ENCODE measurements at regions not wholly inside any gene's neighbourhood (a gene's known extent, or its start where the extent isn't known, plus 50 kb on each side); places are given as distances from the start of the nearest gene placed in this dataset.

DNA sequence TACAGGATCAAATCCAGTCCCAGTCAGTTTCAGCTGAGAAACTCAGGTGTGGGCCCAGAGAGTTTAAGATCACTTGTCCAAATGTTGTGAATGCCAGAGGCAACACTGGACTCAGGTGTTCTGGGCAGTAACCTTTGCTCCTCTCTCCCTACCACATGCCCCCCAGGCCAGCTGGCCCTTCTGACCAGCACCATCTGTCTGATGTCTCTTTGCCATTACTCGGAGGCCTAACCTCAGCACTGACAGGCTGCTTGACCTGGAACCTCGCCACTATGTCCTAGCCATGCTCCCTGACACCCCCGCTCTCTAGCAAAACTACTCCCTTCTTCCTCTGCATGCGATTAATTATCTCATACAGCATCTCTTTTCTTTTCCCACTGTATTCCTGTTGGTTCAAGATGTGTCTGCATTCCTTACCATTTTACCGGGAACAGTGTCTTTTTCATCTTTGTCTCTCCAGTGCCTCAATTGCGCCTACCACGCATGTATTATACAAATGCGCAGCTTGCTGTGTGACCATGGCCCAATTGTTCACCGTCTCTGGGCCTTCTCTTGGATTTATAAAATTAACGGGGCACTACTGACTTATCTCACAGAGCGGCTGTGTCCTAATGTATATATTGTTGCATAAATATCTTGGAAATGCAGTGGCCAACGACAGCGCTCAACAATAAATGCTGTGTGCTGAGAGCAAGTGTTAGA lies 159.5 kb upstream of the IRF2BP2 start:
- no peak for TF ChIP-seq POLR2A (IDR thresholded peaks at IDR 0.05)
- TF ChIP-seq POLR2AphosphoS5 (IDR thresholded peaks at IDR 0.05) = no peak
- no peak for TF ChIP-seq CTCF (IDR thresholded peaks at IDR 0.05)
- TF ChIP-seq EP300 (IDR thresholded peaks at IDR 0.05) = no peak
- ATAC-seq = no peak
- Histone ChIP-seq H3K9me3 (no peaks in the 10 kb centered on the region), H3K4me1 (peaks cover 0 to 14% (median 0%) of the 10 kb centered on the region in 3 donors), H3K36me3 (no peaks in the 10 kb centered on the region), H3K4me3 (no peak overlapping the region), H3K27ac (no peak overlapping the region), H3K27me3 (no peaks in the 10 kb centered on the region)
- 86 to 92% methylated on average over 7 to 10 of the region's 13 CpGs for WGBS, 2 donors (ENCODE audit: low coverage in 1 of 2)

DNA sequence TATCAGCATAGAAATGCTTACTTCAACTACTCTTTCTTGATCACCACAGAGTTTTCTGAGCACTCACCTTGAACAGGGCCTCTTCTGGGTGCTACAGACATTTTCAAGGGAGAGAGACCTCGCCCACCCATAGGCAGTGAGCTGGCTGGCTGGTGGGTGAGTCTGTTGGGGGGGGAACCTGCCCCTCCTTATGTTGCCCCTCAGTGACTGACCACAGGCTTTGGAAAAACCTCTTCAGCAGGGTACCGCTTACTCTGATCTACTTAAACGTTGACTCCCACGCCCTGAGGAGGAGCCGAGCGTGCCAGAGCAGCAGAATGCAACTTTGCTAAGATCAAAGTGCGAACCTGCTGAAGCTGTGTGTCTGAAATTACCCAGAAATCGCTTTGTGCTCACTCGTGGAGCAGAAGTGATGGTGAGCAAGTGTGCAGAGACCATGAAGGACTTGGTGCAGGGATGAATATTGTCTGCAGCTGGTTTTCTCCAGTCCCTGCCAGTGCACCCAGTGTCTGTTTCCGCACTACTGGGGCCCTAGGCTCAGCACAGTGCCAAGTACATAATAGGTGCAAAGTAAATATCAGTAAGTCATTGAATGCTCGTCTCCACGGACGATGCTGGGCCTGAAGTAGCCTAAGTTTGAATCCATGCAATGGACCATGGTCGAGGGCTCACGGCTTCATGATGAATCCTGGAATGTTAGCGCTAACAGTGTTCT lies 158.7 kb upstream of the IRF2BP2 start:
- Histone ChIP-seq H3K36me3 (no peaks in the 10 kb centered on the region), H3K27me3 (no peaks in the 10 kb centered on the region), H3K4me1 (peaks cover 0 to 14% (median 0%) of the 10 kb centered on the region in 3 donors), H3K4me3 (no peak overlapping the region), H3K27ac (no peak overlapping the region), H3K9me3 (no peaks in the 10 kb centered on the region)
- ATAC-seq = no peak
- WGBS, 2 donors (ENCODE audit: low coverage in 1 of 2) = 45 to 87% methylated on average over 2 to 10 of the region's 16 CpGs
- TF ChIP-seq EP300 (IDR thresholded peaks at IDR 0.05) (no peak), CTCF (IDR thresholded peaks at IDR 0.05) (no peak), POLR2AphosphoS5 (IDR thresholded peaks at IDR 0.05) (no peak), POLR2A (IDR thresholded peaks at IDR 0.05) (no peak)

DNA sequence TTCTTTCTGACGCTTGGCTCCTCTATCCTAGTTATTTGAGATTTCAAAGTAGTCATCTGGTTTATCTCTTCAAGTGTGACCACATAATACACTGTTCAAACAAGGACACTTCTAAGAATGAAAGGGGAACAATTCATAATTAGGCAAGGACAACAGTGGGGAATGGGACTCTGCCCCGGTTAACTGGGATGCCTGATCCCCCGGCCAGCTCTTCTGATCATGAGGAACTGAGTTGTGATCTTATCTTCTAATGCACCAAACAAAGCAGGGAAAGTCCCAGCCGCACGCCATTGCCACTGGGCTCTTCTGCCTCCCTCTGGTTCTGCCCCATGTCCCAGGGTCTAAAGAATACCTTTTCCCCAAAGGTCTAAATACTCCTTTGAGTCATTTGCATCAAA lies 158.2 kb upstream of the IRF2BP2 start:
- H3K27me3 ChIP-seq = no peaks in the 10 kb centered on the region
- no peak for ATAC-seq

GRCh38 chr1:234765672-234766071 lies 155.7 kb upstream of the IRF2BP2 start:
- Histone ChIP-seq H3K27ac (no peak overlapping the region), H3K27me3 (no peaks in the 10 kb centered on the region), H3K9me3 (no peaks in the 10 kb centered on the region), H3K4me3 (no peak overlapping the region), H3K4me1 (peaks cover 0 to 2% (median 0%) of the 10 kb centered on the region in 3 donors), H3K36me3 (no peaks in the 10 kb centered on the region)
- TF ChIP-seq EP300 (IDR thresholded peaks at IDR 0.05) (no peak), POLR2AphosphoS5 (IDR thresholded peaks at IDR 0.05) (no peak), POLR2A (IDR thresholded peaks at IDR 0.05) (no peak), CTCF (IDR thresholded peaks at IDR 0.05) (no peak)
- 100% methylated on average over 1 of the region's 1 CpG for WGBS, 2 donors (ENCODE audit: low coverage in 1 of 2)
- no peak for ATAC-seq

More for the DNA sequence above, 158.2 kb upstream of the IRF2BP2 start:
- Histone ChIP-seq H3K36me3 (no peaks in the 10 kb centered on the region), H3K4me1 (peaks cover 0 to 14% (median 0%) of the 10 kb centered on the region in 3 donors), H3K27ac (no peak overlapping the region), H3K9me3 (no peaks in the 10 kb centered on the region), H3K4me3 (no peak overlapping the region)
- no peak for TF ChIP-seq POLR2AphosphoS5 (IDR thresholded peaks at IDR 0.05)
- TF ChIP-seq CTCF (IDR thresholded peaks at IDR 0.05) = no peak
- TF ChIP-seq POLR2A (IDR thresholded peaks at IDR 0.05) = no peak
- TF ChIP-seq EP300 (IDR thresholded peaks at IDR 0.05) = no peak
- 94 to 95% methylated on average over 2 to 4 of the region's 5 CpGs for WGBS, 2 donors (ENCODE audit: low coverage in 1 of 2)

DNA sequence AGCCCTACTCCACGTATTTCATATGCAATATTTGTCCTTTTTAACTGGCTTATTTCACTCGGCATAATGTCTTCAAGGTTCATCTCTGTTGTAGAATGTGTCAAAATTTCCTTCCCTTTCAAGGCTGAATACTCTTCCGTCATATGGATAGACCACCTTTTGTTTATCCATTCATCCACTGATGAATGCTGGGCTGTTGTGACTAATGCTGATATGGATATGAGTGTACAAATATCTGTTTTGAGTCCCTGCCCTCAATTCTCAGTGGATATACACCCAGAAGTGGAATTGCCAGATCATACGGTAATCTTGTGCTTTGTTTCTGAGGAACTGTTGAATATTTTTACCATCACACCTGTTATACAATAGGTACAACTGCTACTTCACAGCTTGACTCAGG lies 155.2 kb upstream of the IRF2BP2 start:
- Histone ChIP-seq H3K4me3 (no peak overlapping the region), H3K27me3 (no peaks in the 10 kb centered on the region), H3K4me1 (peaks cover 0 to 7% (median 0%) of the 10 kb centered on the region in 3 donors), H3K36me3 (no peaks in the 10 kb centered on the region), H3K9me3 (no peaks in the 10 kb centered on the region), H3K27ac (no peak overlapping the region)
- no peak for ATAC-seq
- 70 to 97% methylated on average over 4 of the region's 4 CpGs for WGBS, 2 donors (ENCODE audit: low coverage in 1 of 2)
- TF ChIP-seq POLR2AphosphoS5 (IDR thresholded peaks at IDR 0.05) (no peak), CTCF (IDR thresholded peaks at IDR 0.05) (no peak), POLR2A (IDR thresholded peaks at IDR 0.05) (no peak), EP300 (IDR thresholded peaks at IDR 0.05) (no peak)
